ENCODE measurements at regions not wholly inside any gene's neighbourhood (a gene's known extent, or its start where the extent isn't known, plus 50 kb on each side); places are given as distances from the start of the nearest gene placed in this dataset.

DNA sequence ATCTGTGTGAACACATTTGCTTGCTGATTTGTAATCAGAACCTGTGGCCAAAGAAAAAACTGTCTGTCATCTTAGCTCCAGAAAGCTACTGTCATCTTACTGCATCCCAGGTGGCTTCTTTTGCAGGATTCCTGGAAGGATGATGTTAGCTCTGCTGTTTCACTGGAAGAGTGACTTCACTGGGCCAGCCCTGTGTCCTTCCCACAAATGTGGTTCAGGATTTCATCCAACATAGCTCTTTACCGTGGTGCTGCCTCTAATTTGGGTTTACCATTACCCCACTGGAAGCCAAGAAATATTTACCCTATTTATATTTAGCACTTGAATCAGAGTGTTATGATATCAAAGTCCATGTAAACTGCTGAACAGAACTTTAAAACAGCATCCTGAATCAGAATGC lies 501.0 kb downstream of the GADD45G start:
- TF ChIP-seq, protein P1, sequence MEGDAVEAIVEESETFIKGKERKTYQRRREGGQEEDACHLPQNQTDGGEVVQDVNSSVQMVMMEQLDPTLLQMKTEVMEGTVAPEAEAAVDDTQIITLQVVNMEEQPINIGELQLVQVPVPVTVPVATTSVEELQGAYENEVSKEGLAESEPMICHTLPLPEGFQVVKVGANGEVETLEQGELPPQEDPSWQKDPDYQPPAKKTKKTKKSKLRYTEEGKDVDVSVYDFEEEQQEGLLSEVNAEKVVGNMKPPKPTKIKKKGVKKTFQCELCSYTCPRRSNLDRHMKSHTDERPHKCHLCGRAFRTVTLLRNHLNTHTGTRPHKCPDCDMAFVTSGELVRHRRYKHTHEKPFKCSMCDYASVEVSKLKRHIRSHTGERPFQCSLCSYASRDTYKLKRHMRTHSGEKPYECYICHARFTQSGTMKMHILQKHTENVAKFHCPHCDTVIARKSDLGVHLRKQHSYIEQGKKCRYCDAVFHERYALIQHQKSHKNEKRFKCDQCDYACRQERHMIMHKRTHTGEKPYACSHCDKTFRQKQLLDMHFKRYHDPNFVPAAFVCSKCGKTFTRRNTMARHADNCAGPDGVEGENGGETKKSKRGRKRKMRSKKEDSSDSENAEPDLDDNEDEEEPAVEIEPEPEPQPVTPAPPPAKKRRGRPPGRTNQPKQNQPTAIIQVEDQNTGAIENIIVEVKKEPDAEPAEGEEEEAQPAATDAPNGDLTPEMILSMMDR (IDR thresholded peaks at IDR 0.05; ENCODE audit: low read length), result no peak
- TF ChIP-seq EZH2phosphoT487 (IDR thresholded peaks at IDR 0.05; ENCODE audit: low read length) (no peak), EZH2 (optimal IDR thresholded peaks at IDR 0.05; ENCODE audit: low read depth, low read length) (no peak)
